ENCODE measurements at regions not wholly inside any gene's neighbourhood (a gene's known extent, or its start where the extent isn't known, plus 50 kb on each side); places are given as distances from the start of the nearest gene placed in this dataset.

DNA sequence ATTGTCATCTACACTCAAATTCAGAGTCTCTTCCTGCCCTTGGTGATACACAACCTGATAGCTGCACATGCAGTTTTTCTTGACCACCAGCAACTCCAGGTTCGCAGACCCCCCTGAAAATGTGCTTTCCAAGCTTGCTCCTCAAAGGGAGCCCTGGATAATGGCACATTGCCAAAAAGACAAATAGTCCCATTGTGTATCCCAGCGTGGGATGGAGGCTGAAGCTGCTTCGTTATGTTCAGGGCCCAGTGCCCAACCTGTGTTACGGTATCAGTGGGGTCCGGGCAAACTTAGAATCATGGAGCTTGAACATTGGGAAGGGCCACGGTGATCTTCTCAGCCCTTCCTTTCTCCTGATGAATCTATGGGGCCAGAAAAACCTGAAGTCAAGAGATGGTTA, 173.0 kb downstream of the TEX29 start (continued):
- TF ChIP-seq, protein P1, sequence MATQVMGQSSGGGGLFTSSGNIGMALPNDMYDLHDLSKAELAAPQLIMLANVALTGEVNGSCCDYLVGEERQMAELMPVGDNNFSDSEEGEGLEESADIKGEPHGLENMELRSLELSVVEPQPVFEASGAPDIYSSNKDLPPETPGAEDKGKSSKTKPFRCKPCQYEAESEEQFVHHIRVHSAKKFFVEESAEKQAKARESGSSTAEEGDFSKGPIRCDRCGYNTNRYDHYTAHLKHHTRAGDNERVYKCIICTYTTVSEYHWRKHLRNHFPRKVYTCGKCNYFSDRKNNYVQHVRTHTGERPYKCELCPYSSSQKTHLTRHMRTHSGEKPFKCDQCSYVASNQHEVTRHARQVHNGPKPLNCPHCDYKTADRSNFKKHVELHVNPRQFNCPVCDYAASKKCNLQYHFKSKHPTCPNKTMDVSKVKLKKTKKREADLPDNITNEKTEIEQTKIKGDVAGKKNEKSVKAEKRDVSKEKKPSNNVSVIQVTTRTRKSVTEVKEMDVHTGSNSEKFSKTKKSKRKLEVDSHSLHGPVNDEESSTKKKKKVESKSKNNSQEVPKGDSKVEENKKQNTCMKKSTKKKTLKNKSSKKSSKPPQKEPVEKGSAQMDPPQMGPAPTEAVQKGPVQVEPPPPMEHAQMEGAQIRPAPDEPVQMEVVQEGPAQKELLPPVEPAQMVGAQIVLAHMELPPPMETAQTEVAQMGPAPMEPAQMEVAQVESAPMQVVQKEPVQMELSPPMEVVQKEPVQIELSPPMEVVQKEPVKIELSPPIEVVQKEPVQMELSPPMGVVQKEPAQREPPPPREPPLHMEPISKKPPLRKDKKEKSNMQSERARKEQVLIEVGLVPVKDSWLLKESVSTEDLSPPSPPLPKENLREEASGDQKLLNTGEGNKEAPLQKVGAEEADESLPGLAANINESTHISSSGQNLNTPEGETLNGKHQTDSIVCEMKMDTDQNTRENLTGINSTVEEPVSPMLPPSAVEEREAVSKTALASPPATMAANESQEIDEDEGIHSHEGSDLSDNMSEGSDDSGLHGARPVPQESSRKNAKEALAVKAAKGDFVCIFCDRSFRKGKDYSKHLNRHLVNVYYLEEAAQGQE (IDR thresholded peaks at IDR 0.05; ENCODE audit: unreplicated experiment) = no peak
- TF ChIP-seq, protein P2, sequence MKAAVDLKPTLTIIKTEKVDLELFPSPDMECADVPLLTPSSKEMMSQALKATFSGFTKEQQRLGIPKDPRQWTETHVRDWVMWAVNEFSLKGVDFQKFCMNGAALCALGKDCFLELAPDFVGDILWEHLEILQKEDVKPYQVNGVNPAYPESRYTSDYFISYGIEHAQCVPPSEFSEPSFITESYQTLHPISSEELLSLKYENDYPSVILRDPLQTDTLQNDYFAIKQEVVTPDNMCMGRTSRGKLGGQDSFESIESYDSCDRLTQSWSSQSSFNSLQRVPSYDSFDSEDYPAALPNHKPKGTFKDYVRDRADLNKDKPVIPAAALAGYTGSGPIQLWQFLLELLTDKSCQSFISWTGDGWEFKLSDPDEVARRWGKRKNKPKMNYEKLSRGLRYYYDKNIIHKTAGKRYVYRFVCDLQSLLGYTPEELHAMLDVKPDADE (IDR thresholded peaks at IDR 0.05) = no peak
- TF ChIP-seq ZNF114 (CRISPR knock-in tag; IDR thresholded peaks at IDR 0.05) (no peak), ZNF331 (CRISPR knock-in tag; IDR thresholded peaks at IDR 0.05; ENCODE audit: low read depth) (no peak), JUNB (IDR thresholded peaks at IDR 0.05; ENCODE audit: unreplicated experiment) (no peak), NANOG (IDR thresholded peaks at IDR 0.05; ENCODE audit: borderline replicate concordance) (no peak), CREB1 (CRISPR knock-in tag; IDR thresholded peaks at IDR 0.05; ENCODE audit: low read depth) (no peak)

DNA sequence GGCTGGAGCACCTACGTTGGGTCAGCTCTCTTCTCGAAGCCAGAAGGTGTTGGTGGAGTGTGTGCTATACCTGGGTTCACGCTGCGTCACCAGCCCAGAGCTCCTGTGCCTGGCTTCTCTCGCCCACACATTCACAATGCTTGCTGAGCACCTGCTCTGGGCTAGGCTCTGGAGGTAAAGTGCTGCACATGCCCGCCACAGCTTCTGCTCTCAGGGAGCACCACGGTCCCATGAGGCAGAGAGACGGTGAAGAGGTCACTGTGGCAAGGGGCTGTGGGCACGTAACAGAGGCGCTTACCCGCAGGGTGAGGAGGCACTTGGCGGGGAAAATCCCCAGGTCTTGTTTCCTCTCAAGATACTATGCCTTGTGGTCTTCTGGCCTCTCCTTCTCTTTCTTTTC, 174.2 kb downstream of the TEX29 start:
- no peaks in the 10 kb centered on the region for H3F3A ChIP-seq (replicated peaks; ENCODE audit: low read depth)
- no peak overlapping the region for H3K4me3 ChIP-seq
- H3K79me2 ChIP-seq (replicated peaks; ENCODE audit: insufficient read depth) = no peaks in the 10 kb centered on the region
- no peak overlapping the region for H3K4me2 ChIP-seq
- no peaks in the 10 kb centered on the region for H3K27me3 ChIP-seq (ENCODE audit: insufficient read depth)
- no peaks in the 10 kb centered on the region for H3K4me1 ChIP-seq (ENCODE audit: insufficient read depth)
- Mint-ChIP-seq H3K27ac (no peak overlapping the region), H3K36me3 (ENCODE audit: low read depth) (no peaks in the 10 kb centered on the region), H3K4me3 (no peak overlapping the region), H3K9me3 (peaks cover 21% of the 10 kb centered on the region), H3K27me3 (ENCODE audit: insufficient read depth, low read depth, poor library complexity) (peaks cover 2% of the 10 kb centered on the region), H3K4me1 (peaks cover 4% of the 10 kb centered on the region; the same call in 2 of the 3 replicates)
- H3K9me2 ChIP-seq (ENCODE audit: insufficient read depth) = 0 out of 2 replicates have a peak, but pooled peaks cover 4% of the 10 kb centered on the region
- ATAC-seq (no peak), DNase-seq (ENCODE audit: low spot score) (no peak)
- H3K27ac ChIP-seq (ENCODE audit: low read depth) = no peak overlapping the region
- H4K20me1 ChIP-seq (replicated peaks; ENCODE audit: insufficient read depth) = no peaks in the 10 kb centered on the region
- H2AFZ ChIP-seq = no peak overlapping the region
- TF ChIP-seq NANOG (IDR thresholded peaks at IDR 0.05; ENCODE audit: borderline replicate concordance) = no peak
- no peak for TF ChIP-seq EZH2 (IDR thresholded peaks at IDR 0.05; ENCODE audit: low read depth, unreplicated experiment)
- TF ChIP-seq, protein P3, sequence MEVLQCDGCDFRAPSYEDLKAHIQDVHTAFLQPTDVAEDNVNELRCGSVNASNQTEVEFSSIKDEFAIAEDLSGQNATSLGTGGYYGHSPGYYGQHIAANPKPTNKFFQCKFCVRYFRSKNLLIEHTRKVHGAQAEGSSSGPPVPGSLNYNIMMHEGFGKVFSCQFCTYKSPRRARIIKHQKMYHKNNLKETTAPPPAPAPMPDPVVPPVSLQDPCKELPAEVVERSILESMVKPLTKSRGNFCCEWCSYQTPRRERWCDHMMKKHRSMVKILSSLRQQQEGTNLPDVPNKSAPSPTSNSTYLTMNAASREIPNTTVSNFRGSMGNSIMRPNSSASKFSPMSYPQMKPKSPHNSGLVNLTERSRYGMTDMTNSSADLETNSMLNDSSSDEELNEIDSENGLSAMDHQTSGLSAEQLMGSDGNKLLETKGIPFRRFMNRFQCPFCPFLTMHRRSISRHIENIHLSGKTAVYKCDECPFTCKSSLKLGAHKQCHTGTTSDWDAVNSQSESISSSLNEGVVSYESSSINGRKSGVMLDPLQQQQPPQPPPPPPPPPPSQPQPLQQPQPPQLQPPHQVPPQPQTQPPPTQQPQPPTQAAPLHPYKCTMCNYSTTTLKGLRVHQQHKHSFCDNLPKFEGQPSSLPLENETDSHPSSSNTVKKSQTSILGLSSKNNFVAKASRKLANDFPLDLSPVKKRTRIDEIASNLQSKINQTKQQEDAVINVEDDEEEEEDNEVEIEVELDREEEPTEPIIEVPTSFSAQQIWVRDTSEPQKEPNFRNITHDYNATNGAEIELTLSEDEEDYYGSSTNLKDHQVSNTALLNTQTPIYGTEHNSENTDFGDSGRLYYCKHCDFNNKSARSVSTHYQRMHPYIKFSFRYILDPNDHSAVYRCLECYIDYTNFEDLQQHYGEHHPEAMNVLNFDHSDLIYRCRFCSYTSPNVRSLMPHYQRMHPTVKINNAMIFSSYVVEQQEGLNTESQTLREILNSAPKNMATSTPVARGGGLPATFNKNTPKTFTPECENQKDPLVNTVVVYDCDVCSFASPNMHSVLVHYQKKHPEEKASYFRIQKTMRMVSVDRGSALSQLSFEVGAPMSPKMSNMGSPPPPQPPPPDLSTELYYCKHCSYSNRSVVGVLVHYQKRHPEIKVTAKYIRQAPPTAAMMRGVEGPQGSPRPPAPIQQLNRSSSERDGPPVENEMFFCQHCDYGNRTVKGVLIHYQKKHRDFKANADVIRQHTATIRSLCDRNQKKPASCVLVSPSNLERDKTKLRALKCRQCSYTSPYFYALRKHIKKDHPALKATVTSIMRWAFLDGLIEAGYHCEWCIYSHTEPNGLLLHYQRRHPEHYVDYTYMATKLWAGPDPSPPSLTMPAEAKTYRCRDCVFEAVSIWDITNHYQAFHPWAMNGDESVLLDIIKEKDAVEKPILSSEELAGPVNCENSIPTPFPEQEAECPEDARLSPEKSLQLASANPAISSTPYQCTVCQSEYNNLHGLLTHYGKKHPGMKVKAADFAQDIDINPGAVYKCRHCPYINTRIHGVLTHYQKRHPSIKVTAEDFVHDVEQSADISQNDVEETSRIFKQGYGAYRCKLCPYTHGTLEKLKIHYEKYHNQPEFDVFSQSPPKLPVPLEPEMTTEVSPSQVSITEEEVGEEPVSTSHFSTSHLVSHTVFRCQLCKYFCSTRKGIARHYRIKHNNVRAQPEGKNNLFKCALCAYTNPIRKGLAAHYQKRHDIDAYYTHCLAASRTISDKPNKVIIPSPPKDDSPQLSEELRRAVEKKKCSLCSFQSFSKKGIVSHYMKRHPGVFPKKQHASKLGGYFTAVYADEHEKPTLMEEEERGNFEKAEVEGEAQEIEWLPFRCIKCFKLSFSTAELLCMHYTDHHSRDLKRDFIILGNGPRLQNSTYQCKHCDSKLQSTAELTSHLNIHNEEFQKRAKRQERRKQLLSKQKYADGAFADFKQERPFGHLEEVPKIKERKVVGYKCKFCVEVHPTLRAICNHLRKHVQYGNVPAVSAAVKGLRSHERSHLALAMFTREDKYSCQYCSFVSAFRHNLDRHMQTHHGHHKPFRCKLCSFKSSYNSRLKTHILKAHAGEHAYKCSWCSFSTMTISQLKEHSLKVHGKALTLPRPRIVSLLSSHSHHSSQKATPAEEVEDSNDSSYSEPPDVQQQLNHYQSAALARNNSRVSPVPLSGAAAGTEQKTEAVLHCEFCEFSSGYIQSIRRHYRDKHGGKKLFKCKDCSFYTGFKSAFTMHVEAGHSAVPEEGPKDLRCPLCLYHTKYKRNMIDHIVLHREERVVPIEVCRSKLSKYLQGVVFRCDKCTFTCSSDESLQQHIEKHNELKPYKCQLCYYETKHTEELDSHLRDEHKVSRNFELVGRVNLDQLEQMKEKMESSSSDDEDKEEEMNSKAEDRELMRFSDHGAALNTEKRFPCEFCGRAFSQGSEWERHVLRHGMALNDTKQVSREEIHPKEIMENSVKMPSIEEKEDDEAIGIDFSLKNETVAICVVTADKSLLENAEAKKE (CRISPR knock-in tag; IDR thresholded peaks at IDR 0.05) = no peak
- no peak for TF ChIP-seq JUNB (IDR thresholded peaks at IDR 0.05; ENCODE audit: unreplicated experiment)
- TF ChIP-seq ZNF331 (CRISPR knock-in tag; IDR thresholded peaks at IDR 0.05; ENCODE audit: low read depth) = no peak
- no peak for TF ChIP-seq ZNF114 (CRISPR knock-in tag; IDR thresholded peaks at IDR 0.05)
- TF ChIP-seq EZH2phosphoT487 (IDR thresholded peaks at IDR 0.05; ENCODE audit: unreplicated experiment) = no peak
- no peak for TF ChIP-seq CREB1 (CRISPR knock-in tag; IDR thresholded peaks at IDR 0.05; ENCODE audit: low read depth)
- TF ChIP-seq, protein P2 (IDR thresholded peaks at IDR 0.05) = no peak
- no peak for TF ChIP-seq POLR2AphosphoS5 (IDR thresholded peaks at IDR 0.05; ENCODE audit: low read depth)
- TF ChIP-seq STAT1 (IDR thresholded peaks at IDR 0.05; ENCODE audit: unreplicated experiment) = no peak
- H3K36me3 ChIP-seq (ENCODE audit: insufficient read depth) = no peaks in the 10 kb centered on the region; the same call in 1 of the 2 replicates

Measured in GM23338 (cell line).